DND-41 (cell line): ENCODE measurements at regions not wholly inside any gene's neighbourhood (a gene's known extent, or its start where the extent isn't known, plus 50 kb on each side); places are given as distances from the start of the nearest gene placed in this dataset.

Experiments used
- CTCF ChIP-seq: IDR thresholded peaks from 2 replicates; pipeline ENCODE4 v1.5.1; 2012; ENCODE audit warnings: borderline replicate concordance, low read length, moderate library complexity, mild to moderate bottlenecking; ENCODE audit not compliant: poor library complexity, severe bottlenecking; ENCODE audit errors: extremely low read depth
- EZH2 ChIP-seq: IDR thresholded peaks from 3 replicates; pipeline ENCODE4 v1.6.1; 2012; ENCODE audit warnings: borderline replicate concordance, low read depth, mild to moderate bottlenecking, moderate library complexity, low read length, inconsistent platforms; ENCODE audit not compliant: severe bottlenecking

DNA sequence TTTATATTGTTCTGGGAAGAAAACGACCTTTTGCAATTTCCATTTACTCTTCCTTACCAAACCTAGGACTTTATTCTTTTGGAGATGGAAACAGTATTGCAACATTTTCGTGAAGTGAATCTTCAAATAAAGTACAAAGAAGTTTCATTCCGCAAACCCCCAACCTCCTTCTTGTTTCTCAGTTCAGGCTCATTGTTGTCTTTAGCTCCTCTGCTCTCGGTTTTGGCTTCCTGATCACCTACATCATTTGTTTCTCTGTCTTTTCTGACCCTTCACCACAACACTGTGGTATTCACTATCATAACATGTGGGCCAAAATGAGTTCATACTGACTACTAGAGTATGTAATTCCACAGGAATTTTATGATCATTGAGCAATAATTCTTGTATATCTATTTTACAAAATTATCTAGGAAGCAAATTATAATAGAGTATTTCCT is 266.8 kb downstream of the ADAMTS20 start:
- TF ChIP-seq EZH2 = no peak
- TF ChIP-seq CTCF = no peak
